Keratinocyte (primary cell): ENCODE measurements at regions not wholly inside any gene's neighbourhood (a gene's known extent, or its start where the extent isn't known, plus 50 kb on each side); places are given as distances from the start of the nearest gene placed in this dataset.

Experiments used
- DNase-seq: peaks from one replicate; pipeline ENCODE4 v3.0.0-alpha.2; 2011; ENCODE audit warnings: low read depth, missing footprints, low spot score
- FAIRE-seq: peaks from 2 replicates; lab custom pipeline; 2011; peaks lifted over from hg19 to GRCh38; lab: Jason Lieb, UNC
- H2AFZ ChIP-seq: 2 replicates; pipeline ENCODE4 v1.6.0; 2012; ENCODE audit warnings: low read length, control low read depth, inconsistent platforms; ENCODE audit not compliant: control insufficient read depth
- H3K27ac ChIP-seq: 2 replicates; pipeline ENCODE4 v1.5.1; 2011; ENCODE audit warnings: low read length; ENCODE audit not compliant: control insufficient read depth, insufficient read depth
- H3K27me3 ChIP-seq: 3 replicates; pipeline ENCODE4 v1.6.0; 2011; ENCODE audit warnings: low read length; ENCODE audit not compliant: control insufficient read depth, insufficient read depth; ENCODE audit errors: extremely low read depth
- H3K36me3 ChIP-seq, 2 experiments: 2 replicates in 1 of 2; 3 replicates in 1 of 2; pipeline ENCODE4 v1.5.1; 2011; ENCODE audit warnings: low read length in 2 of 2, mild to moderate bottlenecking in 1 of 2; ENCODE audit not compliant: control insufficient read depth in 2 of 2, insufficient read depth in 2 of 2; ENCODE audit errors: extremely low read depth in 1 of 2
- H3K4me1 ChIP-seq: 3 replicates; pipeline ENCODE4 v1.5.1; 2011; ENCODE audit warnings: low read length; ENCODE audit not compliant: control insufficient read depth, insufficient read depth; ENCODE audit errors: extremely low read depth
- H3K4me2 ChIP-seq: 3 replicates; pipeline ENCODE4 v1.6.0; 2011; ENCODE audit warnings: low read depth, low read length; ENCODE audit not compliant: control insufficient read depth, insufficient read depth; ENCODE audit errors: extremely low read depth
- H3K4me3 ChIP-seq, 3 experiments: fragments of 200-600 bp in 1 of 3; sonication (generic) in 1 of 3; 2 replicates in 2 of 3; 3 replicates in 1 of 3; pipeline ENCODE4 v1.5.1; 2011 to 2016; ENCODE audit warnings: low read length in 3 of 3, mild to moderate bottlenecking in 3 of 3, control low read depth in 2 of 3, inconsistent platforms in 1 of 3, low read depth in 1 of 3, mixed read lengths in 1 of 3, mixed run types in 1 of 3, moderate library complexity in 1 of 3; ENCODE audit not compliant: control insufficient read depth in 2 of 3, insufficient read depth in 2 of 3; ENCODE audit errors: extremely low read depth in 1 of 3
- H3K79me2 ChIP-seq: 2 replicates; pipeline ENCODE4 v1.6.0; 2012; ENCODE audit warnings: low read length; ENCODE audit not compliant: control insufficient read depth, insufficient read depth
- H3K9ac ChIP-seq: 3 replicates; pipeline ENCODE4 v1.6.0; 2011; ENCODE audit warnings: low read length; ENCODE audit not compliant: control insufficient read depth, insufficient read depth; ENCODE audit errors: extremely low read depth
- H3K9me1 ChIP-seq: 3 replicates; pipeline ENCODE4 v1.6.0; 2011; ENCODE audit warnings: low read length; ENCODE audit not compliant: control insufficient read depth, insufficient read depth; ENCODE audit errors: extremely low read depth
- H3K9me3 ChIP-seq: 2 replicates; pipeline ENCODE4 v1.5.1; 2012; ENCODE audit warnings: low read depth, low read length; ENCODE audit not compliant: control insufficient read depth
- H4K20me1 ChIP-seq: 3 replicates; pipeline ENCODE4 v1.6.0; 2011; ENCODE audit warnings: low read length; ENCODE audit not compliant: control insufficient read depth, insufficient read depth; ENCODE audit errors: extremely low read depth
- CTCF ChIP-seq, 3 experiments: IDR thresholded peaks in 1 of 3; conservative IDR thresholded peaks in 1 of 3; optimal IDR thresholded peaks in 1 of 3; 2 replicates in 2 of 3; 3 replicates in 1 of 3; pipeline versions ENCODE3 to v1.5.1; 2011; ENCODE audit warnings: low read length in 3 of 3, mild to moderate bottlenecking in 3 of 3, moderate library complexity in 2 of 3, control low read depth in 1 of 3, inconsistent platforms in 1 of 3; ENCODE audit not compliant: insufficient read depth in 2 of 3; ENCODE audit errors: extremely low read depth in 1 of 3
- EZH2 ChIP-seq: IDR thresholded peaks from one replicate; pipeline ENCODE4 v1.6.1; 2012; ENCODE audit warnings: inconsistent platforms, mild to moderate bottlenecking, low read length, moderate library complexity
- dilution Hi-C: fragments of 300-500 bp; cut with MboI; formaldehyde crosslinking; loops from one replicate; pipeline ENCODE4 v1.7.0; 2020; ENCODE audit warnings: low sequenced_read_pairs; ENCODE audit not compliant: extremely low pct_ligation_motif_present

DNA sequence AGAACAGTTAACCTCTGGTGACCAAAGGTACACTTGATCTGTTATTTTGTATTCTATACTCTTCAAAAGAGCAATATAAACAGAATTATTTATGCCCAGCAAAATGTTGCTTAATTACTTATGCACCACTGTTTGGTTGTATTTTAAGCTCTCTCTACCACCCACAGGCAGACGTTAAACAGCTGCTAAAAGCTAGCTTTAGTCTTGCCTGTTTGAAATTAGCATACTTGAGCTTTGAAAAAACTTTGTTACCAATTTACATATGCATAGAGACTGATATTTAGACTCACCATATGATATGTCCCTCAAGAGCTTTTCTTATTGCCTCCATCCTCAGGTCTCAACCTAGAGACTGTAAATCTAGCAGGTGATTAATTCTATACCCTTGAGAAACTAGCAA lies 426.9 kb downstream of the NR4A2 start:
- TF ChIP-seq EZH2 (no peak), CTCF (optimal IDR thresholded peaks at IDR 0.05 in 1 of 3, IDR thresholded peaks at IDR 0.05 in 1 of 3, conservative IDR thresholded peaks at IDR 0.05 in 1 of 3; ENCODE audit: extremely low read depth in 1 of 3, insufficient read depth in 2 of 3, low read length in 3 of 3) (no peak)
- no peaks in the 10 kb centered on the region for H3K27me3 ChIP-seq
- H3K4me2 ChIP-seq = no peak overlapping the region
- dilution Hi-C loops = no loop called here
- H4K20me1 ChIP-seq = no peaks in the 10 kb centered on the region
- no peaks in the 10 kb centered on the region for H3K36me3 ChIP-seq
- H3K9ac ChIP-seq = no peak overlapping the region
- H2AFZ ChIP-seq = no peak overlapping the region
- no peaks in the 10 kb centered on the region for H3K79me2 ChIP-seq
- DNase-seq (no peak), FAIRE-seq (no peak)
- no peak overlapping the region for H3K27ac ChIP-seq
- no peaks in the 10 kb centered on the region for H3K4me1 ChIP-seq
- H3K4me3 ChIP-seq = no peak overlapping the region
- no peaks in the 10 kb centered on the region for H3K9me1 ChIP-seq
- H3K9me3 ChIP-seq = no peaks in the 10 kb centered on the region

DNA sequence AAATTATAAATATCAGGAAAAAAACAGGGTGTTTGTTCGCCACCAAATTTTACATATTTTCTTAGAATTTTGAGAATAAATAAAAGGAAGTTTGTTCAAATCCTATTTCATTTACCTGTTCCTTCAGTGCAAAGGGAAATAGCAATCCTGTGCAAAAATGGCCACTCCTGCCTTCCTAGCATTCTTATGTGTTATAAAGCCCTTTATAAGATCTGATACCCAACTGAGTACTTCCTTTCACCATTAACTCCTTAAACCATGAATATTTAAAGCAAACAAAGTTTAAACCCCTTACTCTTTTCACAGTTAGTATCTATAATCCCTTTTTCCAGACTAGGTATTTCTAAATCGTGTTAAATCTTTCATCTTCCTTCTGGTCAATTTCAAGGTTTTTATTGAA lies 427.8 kb downstream of the NR4A2 start:
- Histone ChIP-seq H4K20me1 (no peaks in the 10 kb centered on the region), H3K36me3 (no peaks in the 10 kb centered on the region), H3K9ac (no peak overlapping the region), H3K27ac (no peak overlapping the region), H3K27me3 (no peaks in the 10 kb centered on the region), H3K9me1 (no peaks in the 10 kb centered on the region), H3K9me3 (no peaks in the 10 kb centered on the region), H2AFZ (no peak overlapping the region), H3K4me2 (no peak overlapping the region), H3K79me2 (no peaks in the 10 kb centered on the region), H3K4me3 (no peak overlapping the region), H3K4me1 (no peaks in the 10 kb centered on the region)
- FAIRE-seq = no peak
- DNase-seq = no peak
- dilution Hi-C loops = no loop called here
- TF ChIP-seq CTCF (optimal IDR thresholded peaks at IDR 0.05 in 1 of 3, IDR thresholded peaks at IDR 0.05 in 1 of 3, conservative IDR thresholded peaks at IDR 0.05 in 1 of 3; ENCODE audit: extremely low read depth in 1 of 3, insufficient read depth in 2 of 3, low read length in 3 of 3) = no peak
- no peak for TF ChIP-seq EZH2
